Osteocyte (in vitro differentiated cells): ENCODE measurements at regions not wholly inside any gene's neighbourhood (a gene's known extent, or its start where the extent isn't known, plus 50 kb on each side); places are given as distances from the start of the nearest gene placed in this dataset.
"Not testable (repeated sequence)": the region's sequence is repeated elsewhere in the genome, so short reads cannot be mapped to it uniquely, and the experiment has no call there.

Source experiments
- DNase-seq: peaks from one replicate; pipeline ENCODE4 v3.0.0; 2021; ENCODE audit warnings: mixed read lengths; ENCODE audit not compliant: unreplicated experiment; ENCODE audit errors: extremely low spot score
- H3K27ac Mint-ChIP-seq: one replicate; pipeline ENCODE4 v1.8.0; 2021; ENCODE audit warnings: mild to moderate bottlenecking, mixed read lengths; ENCODE audit not compliant: unreplicated experiment
- H3K27me3 Mint-ChIP-seq: one replicate; pipeline ENCODE4 v1.8.0; 2021; ENCODE audit warnings: mixed read lengths; ENCODE audit not compliant: unreplicated experiment
- H3K36me3 Mint-ChIP-seq: one replicate; pipeline ENCODE4 v1.8.0; 2021; ENCODE audit warnings: mixed read lengths; ENCODE audit not compliant: unreplicated experiment
- H3K4me1 Mint-ChIP-seq: one replicate; pipeline ENCODE4 v1.8.0; 2021; ENCODE audit warnings: mixed read lengths; ENCODE audit not compliant: unreplicated experiment
- H3K4me3 Mint-ChIP-seq: one replicate; pipeline ENCODE4 v1.8.0; 2021; ENCODE audit warnings: mild to moderate bottlenecking, moderate library complexity, mixed read lengths; ENCODE audit not compliant: unreplicated experiment
- H3K9me3 Mint-ChIP-seq: one replicate; pipeline ENCODE4 v1.8.0; 2021; ENCODE audit warnings: mixed read lengths; ENCODE audit not compliant: unreplicated experiment
- CTCF ChIP-seq: fragments of 200-600 bp; sonication (generic); IDR thresholded peaks from 2 replicates; pipeline ENCODE4 v1.5.0; 2021; ENCODE audit warnings: antibody characterized with exemption, mild to moderate bottlenecking, moderate library complexity

- peaks cover 26% of the 10 kb centered on the region for H3K4me1 Mint-ChIP-seq
- DNase-seq, result no peak
- no peaks in the 10 kb centered on the region for H3K36me3 Mint-ChIP-seq
- H3K4me3 Mint-ChIP-seq, result no peak overlapping the region
- no peak for TF ChIP-seq CTCF
- H3K9me3 Mint-ChIP-seq, result no peaks in the 10 kb centered on the region
- no peaks in the 10 kb centered on the region for H3K27me3 Mint-ChIP-seq
- no peak overlapping the region for H3K27ac Mint-ChIP-seq
These were observed 157.5 kb downstream of the C12orf75 start for GRCh38 chr12:105487963-105488362.

- no peak for TF ChIP-seq CTCF
- peaks cover 3% of the 10 kb centered on the region for H3K36me3 Mint-ChIP-seq
- peaks cover 41% of the 10 kb centered on the region for H3K4me1 Mint-ChIP-seq
- H3K27ac Mint-ChIP-seq, result peak overlapping the region; percentile 81
- peak overlapping the region; percentile 29 for H3K4me3 Mint-ChIP-seq
- DNase-seq, result no peak
- no peaks in the 10 kb centered on the region for H3K27me3 Mint-ChIP-seq
- H3K9me3 Mint-ChIP-seq, result peaks cover 8% of the 10 kb centered on the region
These were observed 162.4 kb downstream of the C12orf75 start for GRCh38 chr12:105492591-105493545.

GRCh38 chr12:105499205-105499604 is 168.7 kb downstream of the C12orf75 start:
- H3K4me3 Mint-ChIP-seq, result no peak overlapping the region
- H3K4me1 Mint-ChIP-seq, result peaks cover 14% of the 10 kb centered on the region
- no peak for TF ChIP-seq CTCF
- peaks cover 7% of the 10 kb centered on the region for H3K36me3 Mint-ChIP-seq
- no peaks in the 10 kb centered on the region for H3K27me3 Mint-ChIP-seq
- DNase-seq, result no peak
- no peak overlapping the region for H3K27ac Mint-ChIP-seq
- H3K9me3 Mint-ChIP-seq, result peaks cover 11% of the 10 kb centered on the region

GRCh38 chr12:105500676-105501075 is 170.2 kb downstream of the C12orf75 start:
- not testable (repeated sequence) for H3K27ac Mint-ChIP-seq, H3K36me3 Mint-ChIP-seq, H3K27me3 Mint-ChIP-seq, H3K4me1 Mint-ChIP-seq, H3K4me3 Mint-ChIP-seq
- DNase-seq, result peak; percentile 46
- peaks cover 11% of the 10 kb centered on the region for H3K9me3 Mint-ChIP-seq

- H3K27me3 Mint-ChIP-seq, result no peaks in the 10 kb centered on the region
- H3K9me3 Mint-ChIP-seq, result peaks cover 4% of the 10 kb centered on the region
- H3K27ac Mint-ChIP-seq, result no peak overlapping the region
- no peak for TF ChIP-seq CTCF
- no peak overlapping the region for H3K4me3 Mint-ChIP-seq
- peaks cover 11% of the 10 kb centered on the region for H3K4me1 Mint-ChIP-seq
- H3K36me3 Mint-ChIP-seq, result peaks cover 3% of the 10 kb centered on the region
- DNase-seq, result peak; percentile 32
These were observed 172.0 kb downstream of the C12orf75 start for GRCh38 chr12:105502426-105502930.
